ENCODE measurements at regions not wholly inside any gene's neighbourhood (a gene's known extent, or its start where the extent isn't known, plus 50 kb on each side); places are given as distances from the start of the nearest gene placed in this dataset.

DNA sequence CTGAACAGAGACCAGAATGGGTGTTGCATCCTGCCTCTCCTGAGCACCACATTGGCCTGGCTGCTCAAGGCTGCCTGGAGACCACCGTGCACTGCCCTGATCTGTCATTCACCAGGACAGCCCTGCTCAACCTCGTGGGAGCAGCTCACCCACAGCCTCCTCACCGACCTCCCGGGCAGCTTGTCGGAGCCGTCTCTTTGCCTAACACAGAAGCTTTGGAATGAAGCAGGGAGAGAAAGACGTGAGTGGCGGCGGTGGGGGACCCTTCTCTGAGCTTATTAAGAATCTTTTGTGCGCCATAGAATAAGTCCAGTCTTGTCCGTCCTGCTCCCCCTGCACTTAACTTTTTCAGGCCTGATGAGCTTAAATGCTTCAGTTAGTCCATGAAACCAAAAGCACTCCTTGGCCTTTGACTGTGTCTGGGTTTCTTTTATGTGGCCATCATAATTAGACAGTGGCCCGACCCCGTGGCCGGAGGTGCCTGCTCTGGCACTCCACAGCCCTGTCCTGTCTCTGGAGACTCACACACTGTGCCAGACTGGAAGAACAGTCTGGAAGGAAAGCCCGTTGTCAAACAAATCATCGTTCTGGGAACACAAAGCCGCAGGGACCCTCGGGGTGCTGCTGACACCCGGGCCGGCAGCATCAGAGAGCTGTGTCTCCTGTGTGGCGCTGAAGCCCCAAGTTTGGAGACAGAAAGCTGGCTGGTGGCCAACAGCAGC, 192.8 kb downstream of the BCOR start:
- DNase-seq, result no peak

DNA sequence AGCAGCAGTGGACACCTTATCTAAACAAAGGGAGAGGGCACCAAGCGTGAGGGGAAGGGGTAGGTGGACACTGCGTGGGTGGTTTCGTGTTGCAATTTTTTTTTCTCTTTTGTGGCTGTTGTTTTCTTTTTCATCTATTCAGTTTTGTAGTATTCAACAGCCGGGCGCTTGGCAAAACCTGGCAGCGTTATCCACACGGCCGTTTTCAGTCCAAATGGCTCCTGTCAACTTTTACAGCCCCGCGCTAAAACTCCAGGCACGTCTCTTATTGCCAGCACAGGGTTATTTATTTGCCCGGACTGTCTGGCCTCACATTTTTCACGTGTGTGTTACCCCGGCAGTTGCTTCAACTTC, 192.2 kb downstream of the BCOR start:
- DNase-seq, result no peak

DNA sequence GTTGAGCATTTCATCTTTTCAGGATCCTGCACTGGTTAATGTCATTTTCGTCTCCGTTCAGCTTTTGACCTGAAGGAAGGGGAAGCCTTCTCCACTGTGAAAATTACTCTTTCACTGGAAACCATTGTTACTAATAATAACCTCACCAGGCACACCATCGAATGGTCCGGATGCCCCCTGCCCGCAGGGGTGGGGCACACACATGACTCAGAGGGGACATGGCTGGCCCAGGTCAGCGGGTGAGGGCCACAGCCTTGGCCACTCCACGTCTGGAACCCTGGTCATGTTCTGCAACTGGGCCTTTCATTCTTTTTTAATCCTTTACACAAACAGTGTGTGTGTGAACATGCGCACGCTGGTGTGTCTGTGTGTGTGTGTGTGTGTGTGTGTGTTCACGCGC, 191.8 kb downstream of the BCOR start:
- DNase-seq, result no peak

DNA sequence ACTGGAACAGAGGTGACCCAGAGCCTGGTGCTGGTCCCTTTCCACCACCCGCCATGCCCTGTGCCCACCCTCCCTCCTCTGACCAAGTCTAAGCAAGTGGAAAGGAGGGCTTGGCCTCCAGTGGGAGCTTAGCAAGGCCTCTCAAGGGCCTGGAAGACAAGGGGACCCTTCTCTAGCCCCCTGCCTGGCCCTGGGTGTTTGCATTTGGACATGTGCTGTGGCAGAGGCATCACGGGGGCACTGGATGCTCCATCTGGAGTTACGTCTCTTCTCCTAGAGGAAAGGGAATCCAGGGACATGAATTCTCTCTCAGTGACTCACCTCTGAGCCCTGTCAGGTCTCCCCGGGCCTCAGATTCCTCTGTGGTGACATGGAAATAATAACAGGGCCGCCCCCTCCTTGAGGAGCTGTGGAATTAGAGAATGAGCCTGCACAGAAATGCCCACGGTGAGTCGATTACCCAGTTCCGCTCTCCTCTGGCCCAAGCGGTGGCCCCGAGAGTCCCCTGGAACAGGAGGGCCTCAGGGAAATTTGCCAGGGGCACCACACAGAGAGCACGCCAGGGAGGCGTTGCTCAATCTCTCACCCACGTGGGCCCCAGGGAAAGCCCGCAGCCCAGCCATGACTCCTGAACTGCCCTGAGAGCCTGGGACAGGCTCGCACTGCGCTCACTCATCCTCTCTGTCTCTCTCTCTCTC, 189.6 kb downstream of the BCOR start:
- DNase-seq, result no peak

GRCh38 chrX:39909996-39910395, 187.8 kb downstream of the BCOR start:
- DNase-seq, result no peak

DNA sequence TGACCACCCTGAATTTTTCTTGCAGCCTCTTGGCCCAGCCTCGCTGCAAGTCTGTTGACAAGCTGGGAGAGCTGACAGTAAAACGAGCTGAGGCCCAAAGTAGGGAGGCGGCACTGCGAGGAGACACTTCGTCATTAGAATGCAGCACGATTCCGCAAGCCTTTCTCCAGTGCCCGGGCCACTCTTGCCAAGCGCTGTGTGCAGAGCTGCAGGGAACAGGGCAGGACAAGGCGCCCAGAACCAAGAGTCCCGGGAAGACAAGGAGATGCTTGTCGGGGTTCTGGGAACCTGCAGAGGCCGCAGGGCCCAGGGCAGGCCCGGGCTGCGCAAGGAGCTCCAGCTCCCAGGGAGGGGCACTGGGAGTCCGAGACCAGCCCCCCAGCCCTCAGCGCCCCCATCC, 187.1 kb downstream of the BCOR start:
- no peak for DNase-seq

DNA sequence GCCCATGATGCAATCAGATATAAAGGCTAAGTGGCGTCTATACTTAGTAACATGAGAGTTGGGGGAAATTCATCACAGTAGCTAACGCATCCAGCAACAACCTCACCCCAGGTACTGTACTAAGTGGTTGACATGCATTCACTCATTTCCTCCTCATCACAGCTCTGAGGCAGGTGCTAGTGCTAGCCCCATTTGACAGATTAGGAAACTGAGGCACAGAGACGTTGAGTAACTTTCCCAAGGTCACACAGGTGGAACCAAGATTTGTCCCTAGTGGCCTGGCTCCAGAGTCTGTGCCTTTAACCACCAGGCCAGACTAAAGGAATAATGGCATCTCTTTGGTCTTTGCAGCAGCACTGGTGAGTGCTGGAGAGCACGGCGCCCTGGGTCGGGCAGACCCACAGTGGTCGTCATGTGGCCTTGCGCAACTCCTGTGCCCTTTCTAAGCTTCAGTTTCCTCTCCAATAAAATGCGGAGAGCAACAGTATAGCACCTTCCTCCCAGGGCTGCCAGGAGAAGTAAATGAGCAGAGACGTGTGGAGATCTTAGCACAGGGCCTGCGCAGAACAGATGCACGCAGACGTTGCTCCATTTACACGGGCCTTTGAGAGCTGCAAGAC, 186.4 kb downstream of the BCOR start:
- DNase-seq, result no peak

GRCh38 chrX:39912126-39912525, 185.6 kb downstream of the BCOR start:
- no peak for DNase-seq

GRCh38 chrX:39915081-39915480, 182.7 kb downstream of the BCOR start:
- no peak for DNase-seq

DNA sequence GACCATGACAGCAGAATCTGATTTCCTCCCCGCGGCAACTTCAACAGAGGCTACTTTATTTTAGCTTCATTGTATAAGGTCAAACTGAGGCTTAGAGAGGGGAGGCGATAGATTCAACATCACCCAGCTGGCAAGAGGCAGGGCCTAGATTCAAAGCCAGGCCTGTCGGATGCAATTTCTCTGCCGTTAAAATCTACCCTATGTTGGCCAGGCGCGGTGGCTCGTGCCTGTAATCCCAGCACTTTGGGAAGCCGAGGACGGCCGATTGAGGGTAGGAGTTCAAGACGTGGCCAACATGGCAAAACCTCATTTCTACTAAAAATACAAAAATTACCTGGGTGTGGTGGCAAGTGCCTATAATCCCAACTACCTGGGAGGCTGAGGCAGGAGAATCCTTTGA, 182.2 kb downstream of the BCOR start:
- DNase-seq, result no peak

DNA sequence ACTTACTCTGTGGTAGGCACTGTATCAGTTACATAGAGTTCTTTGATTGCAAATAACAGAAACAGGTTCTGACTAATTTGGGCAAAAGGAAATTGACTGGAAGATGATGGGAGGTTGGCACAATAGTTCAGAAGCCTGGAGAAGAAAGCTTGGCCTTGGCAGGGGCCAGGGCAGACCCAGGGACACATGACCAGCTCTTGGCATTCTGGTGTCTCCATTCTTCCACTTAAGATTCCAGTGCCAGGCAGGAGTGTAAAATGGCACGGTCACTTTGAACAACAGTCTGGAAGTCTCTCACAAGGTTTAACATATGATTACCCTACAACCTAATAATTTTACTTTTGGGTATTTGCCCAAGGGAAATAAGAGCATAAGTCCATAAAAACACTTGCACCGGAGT, 175.9 kb downstream of the BCOR start:
- DNase-seq, result no peak

DNA sequence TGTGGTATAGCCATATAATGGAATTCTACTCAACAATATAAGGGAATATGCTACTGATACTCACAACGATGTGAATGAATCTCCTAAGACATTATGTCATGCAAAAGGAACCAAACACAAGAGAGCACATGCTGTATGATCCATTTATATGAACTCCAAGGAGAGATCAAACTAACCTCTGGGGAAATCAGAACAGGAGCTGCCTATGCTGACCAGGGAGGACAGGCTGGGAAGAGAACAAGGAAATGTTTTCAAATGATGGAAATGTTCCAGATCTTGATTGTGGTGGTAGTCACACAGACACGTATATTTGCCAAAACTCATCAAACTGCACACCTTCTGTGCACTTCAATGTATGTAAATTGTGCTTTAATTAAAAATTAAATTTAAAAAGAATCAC, 175.3 kb downstream of the BCOR start:
- DNase-seq, result no peak

DNA sequence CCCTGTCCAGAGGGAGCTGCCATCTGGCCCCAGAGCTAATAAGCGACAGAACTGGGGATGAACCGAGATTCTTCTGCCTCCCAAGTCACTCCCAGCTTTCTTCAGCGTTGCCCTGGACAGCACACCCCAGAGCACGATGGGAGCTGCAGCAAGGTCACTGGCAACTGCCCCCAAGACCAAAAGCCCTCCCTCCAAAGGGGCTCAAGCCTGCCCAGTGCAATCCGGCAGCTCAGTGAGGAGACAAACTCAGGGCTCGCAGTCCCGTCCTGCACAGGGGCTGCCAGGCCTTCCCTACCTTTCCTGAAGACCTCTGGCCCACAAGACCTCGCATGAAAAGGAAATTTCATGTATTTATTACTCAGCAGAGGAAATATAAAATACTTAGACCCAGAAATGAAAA, 174.8 kb downstream of the BCOR start:
- peak; percentile 14 for DNase-seq

- DNase-seq, result no peak
Observed at GRCh38 chrX:39927380-39927779, 170.4 kb downstream of the BCOR start.

GRCh38 chrX:39928704-39929378, 168.9 kb downstream of the BCOR start:
- DNase-seq, result no peak

GRCh38 chrX:39929379-39930025, 168.3 kb downstream of the BCOR start:
- no peak for DNase-seq

DNA sequence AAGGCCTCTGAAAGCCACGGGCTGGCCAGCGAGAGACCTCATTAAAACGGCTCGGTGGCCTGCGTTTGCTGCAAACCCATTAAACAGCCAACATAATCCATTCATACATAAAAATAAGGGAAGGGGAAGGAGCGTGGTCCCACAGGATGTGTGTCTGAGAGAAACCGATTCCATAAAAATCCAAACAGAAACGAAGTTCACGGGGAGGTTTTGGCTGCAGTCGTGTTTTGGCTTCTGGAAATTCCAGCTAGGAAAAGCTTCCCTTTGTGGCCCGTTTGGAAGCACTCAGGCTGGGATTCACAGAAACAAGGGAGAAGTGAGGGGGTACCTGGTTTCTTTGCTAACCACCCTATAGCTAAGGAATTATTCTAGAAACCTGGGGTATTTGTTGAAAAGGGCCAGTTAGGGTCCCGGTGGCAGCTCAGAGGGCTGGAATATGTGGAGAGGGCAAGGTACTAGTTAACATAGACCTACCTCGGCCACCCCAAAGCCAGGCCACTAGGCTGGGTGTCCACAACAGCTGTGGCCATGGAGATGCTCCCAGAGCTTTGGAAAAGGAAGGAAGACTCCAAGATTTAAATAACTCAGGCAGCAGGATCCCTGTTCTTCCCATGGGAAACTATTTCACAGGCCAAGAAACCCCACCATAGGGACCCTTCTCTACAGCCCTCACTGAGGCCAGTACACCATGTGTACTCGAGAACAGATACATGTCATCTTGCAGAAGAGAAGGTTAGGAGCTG, 166.8 kb downstream of the BCOR start:
- no peak for DNase-seq

DNA sequence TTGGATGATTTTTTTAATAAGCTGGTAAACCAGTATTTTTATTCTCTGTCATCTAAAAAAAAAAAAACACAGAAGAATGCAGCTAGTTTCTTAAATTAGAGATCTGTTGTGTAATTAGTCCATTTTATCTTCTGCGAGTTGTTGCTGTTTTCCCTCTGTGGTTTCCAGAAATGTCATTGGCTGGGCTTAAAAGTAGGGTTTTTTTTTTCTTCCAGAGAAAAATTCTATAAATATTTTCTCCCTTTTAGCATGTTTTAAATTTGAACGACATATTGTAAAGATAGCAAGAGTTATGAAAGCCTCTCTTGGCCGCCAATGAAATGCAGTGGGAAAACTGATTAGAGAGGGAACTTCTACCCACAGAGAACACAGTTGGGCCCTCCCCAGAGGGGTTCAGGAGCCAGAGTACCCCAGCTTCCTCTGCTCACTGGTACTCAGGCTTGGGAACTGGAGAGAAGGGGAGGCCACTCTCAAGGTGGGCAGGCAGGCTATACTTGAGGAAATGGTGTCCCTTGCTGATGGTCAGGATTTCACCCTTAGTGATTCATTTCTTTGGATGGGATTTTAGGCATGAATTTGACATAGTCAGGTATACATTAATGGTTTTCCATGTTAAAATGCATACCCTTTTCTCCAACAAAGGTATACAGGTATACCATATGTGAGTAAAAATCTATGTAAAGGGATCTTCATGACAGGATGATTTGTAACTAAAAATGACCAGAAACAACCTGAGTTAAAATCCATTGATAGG, 166.1 kb downstream of the BCOR start:
- no peak for DNase-seq

- DNase-seq, result no peak
Observed at GRCh38 chrX:39935411-39936064, 162.2 kb downstream of the BCOR start.

DNA sequence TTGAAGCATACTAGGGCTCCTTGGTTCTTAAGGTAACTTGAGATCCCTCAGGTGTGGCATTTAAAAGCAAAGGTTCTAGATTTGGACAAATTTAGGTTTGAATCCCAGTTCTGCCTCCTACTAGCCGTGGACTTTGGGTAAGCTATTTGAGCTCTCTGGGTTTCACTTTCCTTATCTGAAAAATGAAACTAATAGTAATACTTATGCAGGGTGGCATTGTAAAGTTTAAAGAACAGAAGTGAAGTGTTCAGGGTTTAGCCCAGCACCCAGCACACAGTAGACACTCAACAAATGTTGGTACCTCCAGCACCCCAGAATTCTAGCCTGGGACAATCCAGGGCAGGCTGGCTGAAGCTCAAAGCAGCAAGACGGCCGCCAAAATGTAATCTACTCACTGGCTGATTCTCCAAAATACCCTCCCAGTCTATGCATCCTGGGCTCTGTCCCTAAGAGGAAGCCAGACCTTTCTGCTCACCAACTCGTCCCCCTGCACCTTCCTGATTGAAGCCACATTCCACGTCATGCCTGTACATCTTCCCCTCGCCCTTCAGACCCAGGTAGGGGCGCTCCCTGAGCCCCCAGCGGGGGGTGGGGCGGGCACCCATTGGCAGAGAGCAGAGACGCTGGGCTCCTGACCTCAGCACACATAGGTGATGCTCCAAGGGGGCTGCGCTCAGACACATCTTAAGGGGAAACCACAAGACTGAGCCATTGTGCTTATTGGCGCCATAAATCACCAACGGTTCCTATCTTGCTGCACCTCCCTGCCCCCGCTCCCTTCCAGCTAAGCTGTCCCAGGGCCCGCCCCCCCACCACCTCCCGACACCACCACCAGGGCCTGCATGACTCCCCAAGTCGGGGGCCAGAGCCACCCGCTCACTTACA, 160.6 kb downstream of the BCOR start:
- DNase-seq, result no peak

Measured in NCI-H82 (cell line).